ENCODE measurements at regions not wholly inside any gene's neighbourhood (a gene's known extent, or its start where the extent isn't known, plus 50 kb on each side); places are given as distances from the start of the nearest gene placed in this dataset.

- no peak for TF ChIP-seq CTCF (IDR thresholded peaks at IDR 0.05; ENCODE audit: low read depth, low read length)
- TF ChIP-seq POLR2A (IDR thresholded peaks at IDR 0.05; ENCODE audit: extremely low read depth, insufficient read length): no peak
Observed at GRCh38 chr12:27905285-27906126, 67.0 kb downstream of the PTHLH start.

Measured in NB4 (cell line).